Glutamatergic neuron (in vitro differentiated cells): ENCODE measurements at regions not wholly inside any gene's neighbourhood (a gene's known extent, or its start where the extent isn't known, plus 50 kb on each side); places are given as distances from the start of the nearest gene placed in this dataset.
A peak's percentile ranks its signal among the peaks of the same experiment; 100 is the strongest.

Experiments
- DNase-seq: peaks from one replicate; pipeline ENCODE4 v3.0.0; 2022
- H3K27ac Mint-ChIP-seq: one replicate; pipeline ENCODE4 v1.8.0; 2020; ENCODE audit warnings: mild to moderate bottlenecking, mixed read lengths, inconsistent platforms; ENCODE audit not compliant: unreplicated experiment
- H3K27me3 Mint-ChIP-seq: one replicate; pipeline ENCODE4 v1.8.0; 2020; ENCODE audit warnings: mild to moderate bottlenecking, moderate library complexity, mixed read lengths, inconsistent platforms; ENCODE audit not compliant: unreplicated experiment
- H3K36me3 Mint-ChIP-seq: one replicate; pipeline ENCODE4 v1.8.0; 2020; ENCODE audit warnings: mild to moderate bottlenecking, mixed read lengths, inconsistent platforms; ENCODE audit not compliant: unreplicated experiment
- H3K4me1 Mint-ChIP-seq: one replicate; pipeline ENCODE4 v1.8.0; 2020; ENCODE audit warnings: mild to moderate bottlenecking, low read depth, mixed read lengths, inconsistent platforms; ENCODE audit not compliant: unreplicated experiment
- H3K4me3 Mint-ChIP-seq: one replicate; pipeline ENCODE4 v1.8.0; 2020; ENCODE audit warnings: mild to moderate bottlenecking, mixed read lengths, inconsistent platforms; ENCODE audit not compliant: unreplicated experiment
- H3K9me3 Mint-ChIP-seq: one replicate; pipeline ENCODE4 v1.8.0; 2020; ENCODE audit warnings: mild to moderate bottlenecking, moderate library complexity, mixed read lengths, inconsistent platforms; ENCODE audit not compliant: unreplicated experiment
- CTCF ChIP-seq: fragments of 200-600 bp; sonication (generic); IDR thresholded peaks from one replicate; pipeline ENCODE4 v1.5.0; 2021; ENCODE audit not compliant: partially characterized antibody, unreplicated experiment

- H3K9me3 Mint-ChIP-seq = peaks cover 8% of the 10 kb centered on the region
- peaks cover 5% of the 10 kb centered on the region for H3K27me3 Mint-ChIP-seq
- no peak for DNase-seq
- no peak overlapping the region for H3K27ac Mint-ChIP-seq
- no peak for TF ChIP-seq CTCF
- peaks cover 17% of the 10 kb centered on the region for H3K4me1 Mint-ChIP-seq
- H3K36me3 Mint-ChIP-seq = no peaks in the 10 kb centered on the region
- no peak overlapping the region for H3K4me3 Mint-ChIP-seq
These were observed 223.3 kb downstream of the PTPRU start for GRCh38 chr1:29459620-29459945.

DNA sequence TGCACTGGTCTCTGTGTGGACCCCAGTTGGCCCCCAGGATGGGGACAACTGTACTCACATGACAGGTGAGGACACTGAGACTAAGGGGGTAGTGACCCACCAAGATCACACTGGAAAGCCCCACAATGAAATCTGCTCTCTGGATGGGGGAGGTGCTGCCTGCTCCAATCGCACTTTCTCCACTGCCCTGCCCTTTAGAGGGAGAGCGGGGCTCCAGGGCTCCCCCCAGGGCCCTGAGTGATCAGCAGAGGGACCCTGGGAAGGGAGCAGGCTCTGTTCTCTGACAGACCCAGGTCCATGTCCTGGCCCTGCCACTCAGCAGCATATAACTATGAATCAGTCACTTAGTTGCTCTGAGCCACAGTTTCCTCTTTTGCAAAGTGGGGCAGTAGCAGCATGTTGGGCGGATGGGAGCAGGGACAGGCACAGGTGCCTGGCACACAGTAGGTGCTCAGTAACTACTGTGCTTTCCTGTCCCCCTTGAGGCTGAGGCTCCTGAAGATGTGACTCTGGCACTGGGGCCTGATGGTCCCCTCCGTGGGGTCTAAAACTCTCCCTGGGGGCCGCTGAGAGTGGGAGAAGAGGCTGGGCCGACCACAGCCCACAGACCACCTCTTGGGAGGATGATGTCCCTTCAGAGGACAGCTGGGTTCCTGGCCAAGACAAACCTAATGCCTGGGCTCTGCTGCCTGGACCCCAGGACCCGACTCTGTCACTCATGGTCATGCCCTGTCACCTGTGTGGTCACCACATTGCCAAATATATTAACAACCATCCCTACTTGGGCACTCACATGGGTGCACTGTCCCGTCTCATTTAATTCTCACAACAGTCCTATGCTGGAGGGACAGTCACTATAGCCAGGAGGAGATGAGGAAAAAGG is 222.7 kb downstream of the PTPRU start:
- peaks cover 5% of the 10 kb centered on the region for H3K27me3 Mint-ChIP-seq
- H3K9me3 Mint-ChIP-seq = peaks cover 7% of the 10 kb centered on the region
- H3K4me1 Mint-ChIP-seq = peaks cover 21% of the 10 kb centered on the region
- no peak overlapping the region for H3K27ac Mint-ChIP-seq
- DNase-seq = no peak
- no peaks in the 10 kb centered on the region for H3K36me3 Mint-ChIP-seq
- no peak overlapping the region for H3K4me3 Mint-ChIP-seq
- TF ChIP-seq CTCF = no peak

GRCh38 chr1:29457496-29458368 is 221.4 kb downstream of the PTPRU start:
- TF ChIP-seq CTCF = no peak
- Mint-ChIP-seq H3K4me1 (peaks cover 28% of the 10 kb centered on the region), H3K27me3 (peaks cover 9% of the 10 kb centered on the region), H3K9me3 (peaks cover 3% of the 10 kb centered on the region), H3K27ac (no peak overlapping the region), H3K36me3 (no peaks in the 10 kb centered on the region), H3K4me3 (no peak overlapping the region)
- peak; percentile 49 for DNase-seq

- peaks cover 3% of the 10 kb centered on the region for H3K9me3 Mint-ChIP-seq
- DNase-seq = no peak
- H3K27me3 Mint-ChIP-seq = peaks cover 9% of the 10 kb centered on the region
- no peak for TF ChIP-seq CTCF
- H3K4me1 Mint-ChIP-seq = peaks cover 28% of the 10 kb centered on the region
- no peaks in the 10 kb centered on the region for H3K36me3 Mint-ChIP-seq
- H3K4me3 Mint-ChIP-seq = no peak overlapping the region
- no peak overlapping the region for H3K27ac Mint-ChIP-seq
These were observed 220.5 kb downstream of the PTPRU start for GRCh38 chr1:29456685-29457435.
